Osteocyte (in vitro differentiated cells): ENCODE measurements at regions not wholly inside any gene's neighbourhood (a gene's known extent, or its start where the extent isn't known, plus 50 kb on each side); places are given as distances from the start of the nearest gene placed in this dataset.
"Not testable (repeated sequence)": the region's sequence is repeated elsewhere in the genome, so short reads cannot be mapped to it uniquely, and the experiment has no call there.

Source experiments
- DNase-seq: peaks from one replicate; pipeline ENCODE4 v3.0.0; 2021; ENCODE audit warnings: mixed read lengths; ENCODE audit not compliant: unreplicated experiment; ENCODE audit errors: extremely low spot score
- H3K27ac Mint-ChIP-seq: one replicate; pipeline ENCODE4 v1.8.0; 2021; ENCODE audit warnings: mild to moderate bottlenecking, mixed read lengths; ENCODE audit not compliant: unreplicated experiment
- H3K27me3 Mint-ChIP-seq: one replicate; pipeline ENCODE4 v1.8.0; 2021; ENCODE audit warnings: mixed read lengths; ENCODE audit not compliant: unreplicated experiment
- H3K36me3 Mint-ChIP-seq: one replicate; pipeline ENCODE4 v1.8.0; 2021; ENCODE audit warnings: mixed read lengths; ENCODE audit not compliant: unreplicated experiment
- H3K4me1 Mint-ChIP-seq: one replicate; pipeline ENCODE4 v1.8.0; 2021; ENCODE audit warnings: mixed read lengths; ENCODE audit not compliant: unreplicated experiment
- H3K4me3 Mint-ChIP-seq: one replicate; pipeline ENCODE4 v1.8.0; 2021; ENCODE audit warnings: mild to moderate bottlenecking, moderate library complexity, mixed read lengths; ENCODE audit not compliant: unreplicated experiment
- H3K9me3 Mint-ChIP-seq: one replicate; pipeline ENCODE4 v1.8.0; 2021; ENCODE audit warnings: mixed read lengths; ENCODE audit not compliant: unreplicated experiment
- TF ChIP-seq, protein P1 (sequence below): fragments of 200-600 bp; sonication (generic); IDR thresholded peaks from 2 replicates; pipeline ENCODE4 v1.5.0; 2021; ENCODE audit warnings: antibody characterized with exemption, mild to moderate bottlenecking, moderate library complexity

DNA sequence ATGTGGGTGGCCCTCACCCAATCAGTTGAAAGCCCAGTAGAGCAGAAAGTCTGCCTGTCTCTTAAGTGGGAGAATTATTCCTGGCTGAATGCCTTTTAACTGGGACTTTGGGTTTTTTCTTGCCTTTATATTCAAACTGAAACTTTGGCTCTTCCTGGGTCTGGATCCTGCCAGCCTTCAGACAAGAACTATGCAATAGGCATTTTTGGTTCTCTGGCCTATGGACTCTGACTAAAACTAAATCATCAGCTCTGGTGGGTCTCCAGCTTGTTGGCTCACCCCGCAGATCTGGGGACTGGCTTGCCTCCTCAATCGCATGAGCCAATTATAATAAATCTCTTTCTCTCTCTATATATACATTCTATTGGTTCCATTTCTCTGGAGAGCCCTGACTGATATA is 173.0 kb upstream of the IGF1 start:
- Mint-ChIP-seq H3K27me3 (peaks cover 2% of the 10 kb centered on the region), H3K9me3 (peaks cover 3% of the 10 kb centered on the region)

DNA sequence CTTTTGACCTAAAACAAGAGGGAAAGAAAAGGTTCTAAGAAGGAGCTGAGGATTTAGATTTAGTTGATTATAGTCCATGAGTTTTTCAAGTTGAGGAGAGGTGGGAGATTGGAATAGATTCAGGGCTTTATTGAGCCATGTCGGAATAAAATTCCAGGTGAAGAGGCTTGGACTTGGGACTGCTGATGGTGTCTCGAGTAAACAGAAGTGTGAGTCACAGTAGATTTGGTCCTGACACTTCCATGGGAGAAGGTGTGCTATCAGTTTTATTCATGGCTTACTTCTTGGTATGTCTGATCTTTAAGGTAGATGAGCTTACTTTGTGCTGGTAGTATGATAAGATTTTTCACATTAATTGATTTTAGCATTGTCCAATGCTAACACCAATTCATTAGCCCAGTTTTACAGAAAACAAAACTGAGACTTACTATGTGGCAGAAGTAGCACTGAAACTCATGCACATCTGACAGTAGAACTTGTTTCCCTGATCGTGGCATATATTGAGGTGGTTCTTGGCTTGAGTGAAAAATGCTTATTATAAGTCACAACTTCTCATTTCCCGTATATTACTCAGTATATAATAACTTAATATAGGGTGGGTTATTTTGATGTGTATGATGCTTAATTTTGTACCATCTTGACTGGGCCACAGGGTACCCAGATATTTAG is 172.4 kb upstream of the IGF1 start:
- Mint-ChIP-seq H3K4me1 (no peaks in the 10 kb centered on the region), H3K4me3 (no peak overlapping the region), H3K27me3 (peaks cover 2% of the 10 kb centered on the region), H3K27ac (no peak overlapping the region), H3K9me3 (no peaks in the 10 kb centered on the region), H3K36me3 (no peaks in the 10 kb centered on the region)
- no peak for DNase-seq
- TF ChIP-seq, protein P1, sequence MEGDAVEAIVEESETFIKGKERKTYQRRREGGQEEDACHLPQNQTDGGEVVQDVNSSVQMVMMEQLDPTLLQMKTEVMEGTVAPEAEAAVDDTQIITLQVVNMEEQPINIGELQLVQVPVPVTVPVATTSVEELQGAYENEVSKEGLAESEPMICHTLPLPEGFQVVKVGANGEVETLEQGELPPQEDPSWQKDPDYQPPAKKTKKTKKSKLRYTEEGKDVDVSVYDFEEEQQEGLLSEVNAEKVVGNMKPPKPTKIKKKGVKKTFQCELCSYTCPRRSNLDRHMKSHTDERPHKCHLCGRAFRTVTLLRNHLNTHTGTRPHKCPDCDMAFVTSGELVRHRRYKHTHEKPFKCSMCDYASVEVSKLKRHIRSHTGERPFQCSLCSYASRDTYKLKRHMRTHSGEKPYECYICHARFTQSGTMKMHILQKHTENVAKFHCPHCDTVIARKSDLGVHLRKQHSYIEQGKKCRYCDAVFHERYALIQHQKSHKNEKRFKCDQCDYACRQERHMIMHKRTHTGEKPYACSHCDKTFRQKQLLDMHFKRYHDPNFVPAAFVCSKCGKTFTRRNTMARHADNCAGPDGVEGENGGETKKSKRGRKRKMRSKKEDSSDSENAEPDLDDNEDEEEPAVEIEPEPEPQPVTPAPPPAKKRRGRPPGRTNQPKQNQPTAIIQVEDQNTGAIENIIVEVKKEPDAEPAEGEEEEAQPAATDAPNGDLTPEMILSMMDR = no peak

More for the DNA sequence above, 173.0 kb upstream of the IGF1 start:
- H3K4me3 Mint-ChIP-seq = no peak overlapping the region
- TF ChIP-seq, protein P1 = no peak
- DNase-seq = no peak
- no peaks in the 10 kb centered on the region for H3K4me1 Mint-ChIP-seq
- H3K36me3 Mint-ChIP-seq = no peaks in the 10 kb centered on the region
- no peak overlapping the region for H3K27ac Mint-ChIP-seq

DNA sequence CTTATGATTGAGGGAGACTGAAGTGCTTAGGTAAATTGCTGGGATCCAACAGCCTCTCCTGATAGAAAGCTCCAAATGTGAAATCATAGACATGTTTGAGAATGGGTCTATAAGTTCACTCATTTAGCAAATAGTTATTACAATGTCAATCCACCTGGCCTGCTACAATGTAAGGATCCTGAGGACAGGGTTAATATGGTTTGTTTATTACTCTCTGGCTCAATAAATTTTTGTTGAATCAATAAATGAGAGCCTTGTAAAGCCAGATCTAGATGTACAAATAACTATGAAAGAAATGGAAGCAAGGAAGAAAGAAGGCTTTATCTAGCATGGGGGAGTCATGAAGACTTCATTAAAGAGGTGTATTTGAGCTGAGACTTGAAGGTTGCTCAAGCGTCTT is 165.6 kb upstream of the IGF1 start:
- H3K9me3 Mint-ChIP-seq = peaks cover 4% of the 10 kb centered on the region
- H3K4me3 Mint-ChIP-seq = no peak overlapping the region
- TF ChIP-seq, protein P1 = no peak

DNA sequence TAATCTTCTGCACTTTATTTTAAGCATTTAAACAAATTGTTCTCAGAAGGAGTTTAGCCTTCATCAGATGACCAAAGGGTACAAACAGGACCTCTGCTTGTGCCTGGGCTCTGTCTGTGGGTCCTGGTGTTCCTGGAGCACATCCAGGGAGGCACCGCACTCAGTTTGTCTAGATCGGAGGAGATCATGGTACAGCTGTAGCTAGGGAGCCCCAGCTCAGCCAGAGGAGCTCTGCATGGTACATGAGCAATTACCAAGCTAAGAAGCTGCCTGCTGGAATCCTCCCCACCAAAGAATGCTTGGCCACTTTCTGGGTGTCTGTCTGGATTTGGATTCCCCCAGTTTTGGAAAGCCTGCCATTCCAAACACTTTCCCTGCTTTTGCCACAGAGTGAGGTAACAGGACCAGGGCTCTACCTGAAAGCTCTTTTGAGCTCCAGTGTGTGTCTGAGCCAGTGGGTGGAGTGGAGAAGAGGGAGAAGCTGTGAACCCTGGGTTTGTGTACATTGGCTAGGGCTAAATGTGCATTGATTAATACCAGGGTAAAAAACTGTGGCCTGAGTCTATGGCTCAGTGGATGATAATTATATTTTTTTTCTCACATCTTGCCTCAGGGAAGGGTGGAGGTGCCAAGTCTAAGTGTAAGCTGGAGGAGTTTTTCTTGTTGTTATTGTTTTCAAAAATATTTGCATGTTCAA is 163.7 kb upstream of the IGF1 start:
- Mint-ChIP-seq H3K27me3 (peaks cover 2% of the 10 kb centered on the region), H3K27ac (no peak overlapping the region), H3K36me3 (no peaks in the 10 kb centered on the region), H3K4me3 (no peak overlapping the region), H3K9me3 (peaks cover 16% of the 10 kb centered on the region), H3K4me1 (no peaks in the 10 kb centered on the region)
- DNase-seq = no peak
- TF ChIP-seq, protein P1 = no peak

More for the DNA sequence above, 165.6 kb upstream of the IGF1 start:
- H3K36me3 Mint-ChIP-seq = no peaks in the 10 kb centered on the region
- H3K4me1 Mint-ChIP-seq = no peaks in the 10 kb centered on the region
- H3K27ac Mint-ChIP-seq = no peak overlapping the region
- H3K27me3 Mint-ChIP-seq = peaks cover 2% of the 10 kb centered on the region
- DNase-seq = no peak

DNA sequence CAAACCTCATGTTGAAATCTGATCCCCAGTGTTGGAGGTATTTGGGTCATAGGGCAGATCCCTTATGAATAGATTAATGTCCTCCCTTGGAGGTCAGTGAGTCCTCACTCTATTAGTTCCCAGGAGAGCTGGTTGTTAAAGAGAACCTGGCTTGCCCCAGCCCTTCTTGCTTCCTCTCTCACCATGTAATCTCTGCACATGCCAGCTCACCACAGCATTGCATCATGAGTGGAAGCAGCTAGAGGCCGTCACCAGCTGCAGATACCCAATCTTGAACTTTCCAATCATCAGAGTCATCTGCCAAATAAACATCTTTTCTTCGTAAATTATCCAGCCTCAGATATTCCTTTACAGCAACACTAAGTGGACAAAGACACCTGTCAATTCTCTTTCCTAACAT is 161.8 kb upstream of the IGF1 start:
- TF ChIP-seq, protein P1 = no peak
- Mint-ChIP-seq H3K9me3 (peaks cover 15% of the 10 kb centered on the region), H3K27ac (no peak overlapping the region), H3K36me3 (no peaks in the 10 kb centered on the region), H3K27me3 (no peaks in the 10 kb centered on the region), H3K4me3 (no peak overlapping the region), H3K4me1 (no peaks in the 10 kb centered on the region)
- no peak for DNase-seq

DNA sequence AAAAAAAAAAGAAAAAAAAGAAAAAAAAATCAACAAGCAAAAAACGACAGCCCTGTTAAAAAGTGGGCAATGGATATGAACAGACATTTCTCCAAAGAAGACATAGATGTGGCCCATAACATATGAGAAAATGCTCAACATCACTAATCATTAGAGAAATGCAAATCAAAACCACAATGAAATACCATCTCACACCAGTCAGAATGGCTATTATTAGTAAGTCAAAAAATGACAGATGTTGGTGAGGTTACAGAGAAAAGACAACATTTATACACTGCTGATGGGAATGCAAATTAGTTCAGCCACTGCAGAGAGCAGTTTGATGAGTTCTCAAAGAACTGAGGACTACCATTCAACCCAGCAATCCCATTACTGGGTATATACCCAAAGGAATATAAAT is 160.3 kb upstream of the IGF1 start:
- not testable (repeated sequence) for H3K4me3 Mint-ChIP-seq, H3K36me3 Mint-ChIP-seq, H3K4me1 Mint-ChIP-seq, H3K27me3 Mint-ChIP-seq, DNase-seq, H3K27ac Mint-ChIP-seq
- peaks cover 14% of the 10 kb centered on the region for H3K9me3 Mint-ChIP-seq
